Aorta (tissue), 5 donors: ENCODE measurements at regions not wholly inside any gene's neighbourhood (a gene's known extent, or its start where the extent isn't known, plus 50 kb on each side); places are given as distances from the start of the nearest gene placed in this dataset.
"Not testable (repeated sequence)": the region's sequence is repeated elsewhere in the genome, so short reads cannot be mapped to it uniquely, and the experiment has no call there.

ENCODE experiments used
- ATAC-seq: fragments of 200-7000 bp; cut with Tn5 transposase; one replicate; pipeline ENCODE4 v1.9.1; 2022; ENCODE audit warnings: moderate library complexity; ENCODE audit not compliant: low FRiP score
- DNase-seq, 2 donors: peaks; one replicate each; pipeline ENCODE4 v3.0.0-alpha.2; 2020
- H3K27ac ChIP-seq, 2 donors: one replicate each; pipeline ENCODE4 v1.5.1; 2013; ENCODE audit warnings: low read length in 2 of 2, mild to moderate bottlenecking in 2 of 2, moderate library complexity in 2 of 2, control low read depth in 1 of 2, inconsistent platforms in 1 of 2, low read depth in 1 of 2
- H3K27me3 ChIP-seq, 2 donors: one replicate each; pipeline ENCODE4 v1.6.1; 2013; ENCODE audit warnings: control low read depth in 1 of 2, low read length in 1 of 2, mild to moderate bottlenecking in 1 of 2, moderate library complexity in 1 of 2; ENCODE audit not compliant: insufficient read depth in 2 of 2, control insufficient read depth in 1 of 2
- H3K36me3 ChIP-seq, 2 donors: one replicate each; pipeline ENCODE4 v1.6.1; 2013; ENCODE audit warnings: control low read depth in 1 of 2, low read length in 1 of 2, mild to moderate bottlenecking in 1 of 2; ENCODE audit not compliant: insufficient read depth in 2 of 2, control insufficient read depth in 1 of 2
- H3K4me1 ChIP-seq, 2 donors: one replicate each; pipeline ENCODE4 v1.6.1; 2013; ENCODE audit warnings: low read length in 2 of 2, control low read depth in 1 of 2, mild to moderate bottlenecking in 1 of 2, moderate library complexity in 1 of 2; ENCODE audit not compliant: insufficient read depth in 2 of 2, control insufficient read depth in 1 of 2
- H3K4me3 ChIP-seq, 2 donors: one replicate each; pipeline ENCODE4 v1.5.1; 2013; ENCODE audit warnings: low read length in 2 of 2, control low read depth in 1 of 2, mild to moderate bottlenecking in 1 of 2
- H3K9me3 ChIP-seq: one replicate; pipeline ENCODE4 v1.6.1; 2013; ENCODE audit warnings: mild to moderate bottlenecking, low read length; ENCODE audit not compliant: control insufficient read depth
- WGBS, 2 donors: extraction: QIAGEN DNeasy Blood & Tissue Kit; methylation state at CpG; one replicate each; pipeline ENCODE4 v1.1.7; 2013; 5-methylcytosine and 5-hydroxymethylcytosine counted together
- intact Hi-C, 2 donors: fragments of 100-400 bp; cut with DNase I; formaldehyde crosslinking; loops; one replicate each; pipeline versions ENCODE4 v1.14.2 to v1.15.0; 2022
- donor health status: healthy with polysubstance abuse.
- donor health status: Bipolar disorder and iron deficiency.
- donor health status: DM: no; HTN: no; CAD: no.
- donor health status: DM: no; HTN: no; CAD: no.
- donor health status: DM: yes; HTN: yes; CAD: no.

- Histone ChIP-seq H3K9me3 (no peaks in the 10 kb centered on the region), H3K4me1 (no peaks in the 10 kb centered on the region), H3K4me3 (no peak overlapping the region), H3K27ac (no peak overlapping the region), H3K36me3 (no peaks in the 10 kb centered on the region), H3K27me3 (no peaks in the 10 kb centered on the region)
- 46 to 47% methylated on average over 2 of the region's 2 CpGs for WGBS, 2 donors
- intact Hi-C loops: no loop called here
- DNase-seq (no peak), ATAC-seq (no peak)
Observed at GRCh38 chr4:33802578-33802977, 2441.7 kb downstream of the ARAP2 start.

GRCh38 chr4:33825685-33826084 lies 2418.6 kb downstream of the ARAP2 start:
- Histone ChIP-seq H3K4me1 (no peaks in the 10 kb centered on the region), H3K27me3 (no peaks in the 10 kb centered on the region), H3K27ac (no peak overlapping the region), H3K36me3 (no peaks in the 10 kb centered on the region), H3K9me3 (no peaks in the 10 kb centered on the region), H3K4me3 (no peak overlapping the region)
- intact Hi-C loops: no loop called here
- ATAC-seq (no peak), DNase-seq (no peak)

GRCh38 chr4:33829356-33829755 lies 2415.0 kb downstream of the ARAP2 start:
- intact Hi-C loops, H3K36me3 ChIP-seq, H3K27me3 ChIP-seq, H3K4me1 ChIP-seq, H3K9me3 ChIP-seq, H3K27ac ChIP-seq, ATAC-seq, H3K4me3 ChIP-seq, DNase-seq: not testable (repeated sequence)
- WGBS, 2 donors: 98 to 100% methylated on average over 1 of the region's 1 CpG

- 81 to 84% methylated on average over 3 of the region's 3 CpGs for WGBS, 2 donors
- no peaks in the 10 kb centered on the region for H3K4me1 ChIP-seq
- intact Hi-C loops: no loop called here
- no peaks in the 10 kb centered on the region for H3K9me3 ChIP-seq
- DNase-seq (no peak), ATAC-seq (no peak)
- no peak overlapping the region for H3K4me3 ChIP-seq
- H3K36me3 ChIP-seq: no peaks in the 10 kb centered on the region
- no peak overlapping the region for H3K27ac ChIP-seq
- no peaks in the 10 kb centered on the region for H3K27me3 ChIP-seq
Observed at GRCh38 chr4:33831442-33832066, 2412.8 kb downstream of the ARAP2 start.

- 41 to 46% methylated on average over 3 of the region's 3 CpGs for WGBS, 2 donors
- H3K27ac ChIP-seq, intact Hi-C loops, ATAC-seq, H3K27me3 ChIP-seq, H3K4me3 ChIP-seq, H3K4me1 ChIP-seq, H3K36me3 ChIP-seq, H3K9me3 ChIP-seq, DNase-seq: not testable (repeated sequence)
Observed at GRCh38 chr4:33835764-33836163, 2408.6 kb downstream of the ARAP2 start.

GRCh38 chr4:33837043-33837838 lies 2407.1 kb downstream of the ARAP2 start:
- no peaks in the 10 kb centered on the region for H3K27me3 ChIP-seq
- WGBS, 2 donors: 65 to 72% methylated on average over 5 of the region's 5 CpGs
- H3K4me3 ChIP-seq: no peak overlapping the region
- H3K4me1 ChIP-seq: no peaks in the 10 kb centered on the region
- intact Hi-C loops: no loop called here
- no peak overlapping the region for H3K27ac ChIP-seq
- no peak for ATAC-seq
- H3K9me3 ChIP-seq: no peaks in the 10 kb centered on the region
- no peaks in the 10 kb centered on the region for H3K36me3 ChIP-seq
- DNase-seq: no peak

GRCh38 chr4:33841120-33841519 lies 2403.2 kb downstream of the ARAP2 start:
- 74 to 76% methylated on average over 1 of the region's 1 CpG for WGBS, 2 donors
- intact Hi-C loops: no loop called here
- DNase-seq: no peak
- no peak for ATAC-seq
- Histone ChIP-seq H3K4me1 (no peaks in the 10 kb centered on the region), H3K9me3 (no peaks in the 10 kb centered on the region), H3K27me3 (no peaks in the 10 kb centered on the region), H3K27ac (no peak overlapping the region), H3K4me3 (no peak overlapping the region), H3K36me3 (no peaks in the 10 kb centered on the region)

GRCh38 chr4:33850371-33850902 lies 2393.9 kb downstream of the ARAP2 start:
- no peaks in the 10 kb centered on the region for H3K9me3 ChIP-seq
- no peaks in the 10 kb centered on the region for H3K27me3 ChIP-seq
- intact Hi-C loops: no loop called here
- WGBS, 2 donors: 81 to 82% methylated on average over 3 of the region's 3 CpGs
- H3K36me3 ChIP-seq: no peaks in the 10 kb centered on the region
- ATAC-seq (no peak), DNase-seq (no peak)
- H3K4me1 ChIP-seq: no peaks in the 10 kb centered on the region
- no peak overlapping the region for H3K4me3 ChIP-seq
- no peak overlapping the region for H3K27ac ChIP-seq

GRCh38 chr4:33853670-33854069 lies 2390.6 kb downstream of the ARAP2 start:
- H3K4me3 ChIP-seq, H3K9me3 ChIP-seq, H3K27me3 ChIP-seq, ATAC-seq, DNase-seq, H3K36me3 ChIP-seq, intact Hi-C loops, H3K27ac ChIP-seq, H3K4me1 ChIP-seq: not testable (repeated sequence)
